Eye (tissue), 1 donor: ENCODE measurements at regions not wholly inside any gene's neighbourhood (a gene's known extent, or its start where the extent isn't known, plus 50 kb on each side); places are given as distances from the start of the nearest gene placed in this dataset.

Source experiments
- DNase-seq: peaks from one replicate; pipeline ENCODE4 v3.0.0-alpha.2; 2015

DNA sequence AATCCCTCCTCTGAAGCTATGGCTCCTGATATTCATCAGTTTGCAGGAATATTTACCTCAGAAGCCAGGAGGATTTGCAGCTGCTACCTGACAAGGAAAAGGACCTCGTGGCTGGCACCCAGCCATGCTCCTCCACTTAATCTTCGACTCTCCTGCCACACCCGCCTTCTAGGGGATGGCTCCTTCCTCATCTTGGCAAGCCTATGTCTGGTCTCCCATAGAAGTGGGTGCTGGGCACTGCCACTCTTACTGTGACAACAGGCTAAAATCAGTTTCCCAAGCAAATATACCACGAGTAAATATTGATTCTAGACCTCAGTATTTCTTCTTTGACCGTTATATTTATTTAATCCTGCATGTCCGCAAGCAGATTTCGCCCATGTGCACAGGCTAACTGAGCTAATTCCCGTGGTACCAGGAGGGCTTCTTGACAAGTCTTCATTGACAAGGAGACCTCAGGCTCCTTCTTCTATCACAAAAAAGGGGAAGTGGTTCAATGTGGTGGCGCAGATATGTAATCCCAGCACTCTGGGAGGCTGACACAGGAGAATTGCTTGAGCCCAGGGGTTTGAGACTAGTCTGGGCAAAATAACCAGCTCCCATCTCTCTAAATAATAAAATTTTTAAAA lies 52.6 kb upstream of the DCTD start:
- DNase-seq: no peak

DNA sequence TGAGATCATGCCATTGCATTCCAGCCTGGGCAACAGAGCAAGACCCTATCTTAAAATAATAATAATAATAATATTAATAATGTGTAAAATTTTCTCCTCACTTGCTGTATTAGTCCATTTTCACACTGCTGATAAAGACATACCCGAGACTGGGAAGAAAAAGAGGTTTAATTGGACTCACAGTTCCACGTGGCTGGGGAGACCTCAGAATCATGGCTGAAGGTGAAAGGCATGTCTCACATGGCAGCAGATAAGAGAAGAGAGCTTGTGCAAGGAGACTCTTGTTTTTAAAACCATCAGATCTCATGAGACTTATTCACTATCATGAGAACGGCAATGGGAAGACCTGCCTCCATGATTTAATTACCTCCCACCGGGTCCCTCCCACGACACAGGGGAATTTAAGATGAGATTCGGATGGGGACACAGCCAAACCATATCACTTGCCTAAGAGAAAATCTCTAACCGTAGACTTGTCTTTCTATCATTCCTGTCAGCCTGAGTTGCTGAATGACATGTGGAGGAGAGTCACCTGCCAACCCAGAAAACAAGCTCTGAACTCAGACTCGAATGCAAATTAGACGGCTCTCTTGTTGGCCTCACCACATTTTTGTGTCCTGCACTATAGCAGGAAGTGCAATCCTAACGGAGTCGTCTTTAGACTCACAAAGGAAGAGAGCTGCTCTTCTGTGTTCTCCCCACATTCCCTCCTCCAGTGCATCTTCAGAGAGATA lies 51.9 kb upstream of the DCTD start:
- no peak for DNase-seq

DNA sequence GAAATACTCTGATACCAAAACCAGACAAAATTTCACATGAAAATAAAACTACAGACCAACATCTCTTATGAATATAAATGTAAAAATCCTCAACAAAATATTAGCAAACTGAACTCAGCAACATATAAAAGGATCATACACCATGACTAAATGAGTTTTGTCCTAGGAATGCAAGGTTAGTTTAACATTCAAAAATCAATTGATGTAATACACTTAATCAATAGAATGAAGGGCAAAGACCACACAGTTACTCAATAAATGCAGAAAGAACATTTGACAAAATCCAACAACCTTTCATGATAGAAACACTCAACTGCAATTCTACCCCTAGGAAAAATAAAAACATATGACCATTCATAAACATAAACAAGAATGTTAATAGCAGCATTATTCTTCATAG lies 50.2 kb upstream of the DCTD start:
- DNase-seq: no peak
